SK-N-SH treated with all-trans-retinoic acid at 6 μM for 48 hours (cell line): ENCODE measurements at regions not wholly inside any gene's neighbourhood (a gene's known extent, or its start where the extent isn't known, plus 50 kb on each side); places are given as distances from the start of the nearest gene placed in this dataset.

Experiments used
- ATAC-seq: fragments of 200-7000 bp; cut with Tn5 transposase; 3 replicates; pipeline ENCODE4 v1.9.1; 2020; ENCODE audit warnings: mild to moderate bottlenecking, moderate library complexity
- ARNTL ChIP-seq: fragments of 450-650 bp; formaldehyde crosslinking; IDR thresholded peaks from 2 replicates; pipeline ENCODE4 v1.5.0; 2020; ENCODE audit warnings: low read depth, mild to moderate bottlenecking, moderate library complexity, borderline replicate concordance
- BACH2 ChIP-seq: fragments of 250-450 bp; sonication (Bioruptor Pico); IDR thresholded peaks from 2 replicates; pipeline ENCODE4 v1.9.0; 2021; ENCODE audit warnings: mild to moderate bottlenecking, borderline replicate concordance
- CSDC2 ChIP-seq: fragments of 250-450 bp; sonication (Bioruptor Pico); IDR thresholded peaks from 2 replicates; pipeline ENCODE4 v1.5.0; 2020; ENCODE audit warnings: mild to moderate bottlenecking, moderate library complexity
- GLIS3 ChIP-seq: fragments of 250-450 bp; sonication (Bioruptor Pico); IDR thresholded peaks from 2 replicates; pipeline ENCODE4 v1.5.0; 2020; ENCODE audit warnings: mild to moderate bottlenecking, moderate library complexity
- ISL1 ChIP-seq: fragments of 250-450 bp; sonication (Bioruptor Pico); IDR thresholded peaks from 2 replicates; pipeline ENCODE4 v2.1.2; 2022; ENCODE audit warnings: mild to moderate bottlenecking, moderate library complexity
- OSR1 ChIP-seq: fragments of 250-450 bp; sonication (Bioruptor Pico); IDR thresholded peaks from 2 replicates; pipeline ENCODE4 v1.8.0; 2022; ENCODE audit warnings: moderate library complexity, mild to moderate bottlenecking, inconsistent platforms
- PPARA ChIP-seq: fragments of 250-450 bp; sonication (Bioruptor Pico); IDR thresholded peaks from 2 replicates; pipeline ENCODE4 v1.5.0; 2020; ENCODE audit warnings: mild to moderate bottlenecking, borderline replicate concordance
- RARB ChIP-seq: fragments of 250-450 bp; sonication (Bioruptor Pico); IDR thresholded peaks from 2 replicates; pipeline ENCODE4 v1.8.0; 2021; ENCODE audit warnings: mild to moderate bottlenecking, moderate library complexity
- SNAI2 ChIP-seq: fragments of 250-450 bp; sonication (Bioruptor Pico); IDR thresholded peaks from 2 replicates; pipeline ENCODE4 v1.5.0; 2020; ENCODE audit warnings: mild to moderate bottlenecking, moderate library complexity
- TCF4 ChIP-seq: fragments of 250-450 bp; sonication (Bioruptor Pico); IDR thresholded peaks from 2 replicates; pipeline ENCODE4 v1.8.0; 2021; ENCODE audit warnings: mild to moderate bottlenecking, moderate library complexity, borderline replicate concordance
- ZC3H10 ChIP-seq: fragments of 250-450 bp; sonication (Bioruptor Pico); IDR thresholded peaks from 2 replicates; pipeline ENCODE4 v1.5.1; 2021; ENCODE audit warnings: mild to moderate bottlenecking, moderate library complexity
- ZFP3 ChIP-seq: fragments of 250-450 bp; sonication (Bioruptor Pico); IDR thresholded peaks from 2 replicates; pipeline ENCODE4 v1.5.0; 2020; ENCODE audit warnings: mild to moderate bottlenecking, moderate library complexity
- ZFP30 ChIP-seq: fragments of 450-650 bp; formaldehyde crosslinking; IDR thresholded peaks from 2 replicates; pipeline ENCODE4 v1.5.0; 2022; ENCODE audit warnings: mild to moderate bottlenecking, moderate library complexity
- ZNF565 ChIP-seq: fragments of 450-650 bp; formaldehyde crosslinking; conservative IDR thresholded peaks from 2 replicates; pipeline ENCODE4 v1.5.0; 2020; ENCODE audit warnings: low read depth, mild to moderate bottlenecking, moderate library complexity
- ZNF8 ChIP-seq: fragments of 450-650 bp; formaldehyde crosslinking; IDR thresholded peaks from 2 replicates; pipeline ENCODE4 v1.5.0; 2020; ENCODE audit warnings: mild to moderate bottlenecking, moderate library complexity
- TF ChIP-seq, protein P1 (sequence below): fragments of 250-450 bp; sonication (Bioruptor Pico); IDR thresholded peaks from 2 replicates; pipeline ENCODE4 v1.8.0; 2020; ENCODE audit warnings: mild to moderate bottlenecking, moderate library complexity, borderline replicate concordance
- TF ChIP-seq, protein P2 (sequence below): fragments of 250-450 bp; sonication (Bioruptor Pico); IDR thresholded peaks from 2 replicates; pipeline ENCODE4 v1.5.0; 2020; ENCODE audit warnings: mild to moderate bottlenecking, moderate library complexity
- TF ChIP-seq, protein P3 (sequence below): fragments of 250-450 bp; sonication (Bioruptor Pico); IDR thresholded peaks from 2 replicates; pipeline ENCODE4 v1.8.0; 2021; ENCODE audit warnings: low read depth, mild to moderate bottlenecking, moderate library complexity, borderline replicate concordance
- TF ChIP-seq, protein P4 (sequence below): fragments of 250-450 bp; sonication (Bioruptor Pico); IDR thresholded peaks from 2 replicates; pipeline ENCODE4 v1.5.1; 2020; ENCODE audit warnings: low read depth, mild to moderate bottlenecking, moderate library complexity

DNA sequence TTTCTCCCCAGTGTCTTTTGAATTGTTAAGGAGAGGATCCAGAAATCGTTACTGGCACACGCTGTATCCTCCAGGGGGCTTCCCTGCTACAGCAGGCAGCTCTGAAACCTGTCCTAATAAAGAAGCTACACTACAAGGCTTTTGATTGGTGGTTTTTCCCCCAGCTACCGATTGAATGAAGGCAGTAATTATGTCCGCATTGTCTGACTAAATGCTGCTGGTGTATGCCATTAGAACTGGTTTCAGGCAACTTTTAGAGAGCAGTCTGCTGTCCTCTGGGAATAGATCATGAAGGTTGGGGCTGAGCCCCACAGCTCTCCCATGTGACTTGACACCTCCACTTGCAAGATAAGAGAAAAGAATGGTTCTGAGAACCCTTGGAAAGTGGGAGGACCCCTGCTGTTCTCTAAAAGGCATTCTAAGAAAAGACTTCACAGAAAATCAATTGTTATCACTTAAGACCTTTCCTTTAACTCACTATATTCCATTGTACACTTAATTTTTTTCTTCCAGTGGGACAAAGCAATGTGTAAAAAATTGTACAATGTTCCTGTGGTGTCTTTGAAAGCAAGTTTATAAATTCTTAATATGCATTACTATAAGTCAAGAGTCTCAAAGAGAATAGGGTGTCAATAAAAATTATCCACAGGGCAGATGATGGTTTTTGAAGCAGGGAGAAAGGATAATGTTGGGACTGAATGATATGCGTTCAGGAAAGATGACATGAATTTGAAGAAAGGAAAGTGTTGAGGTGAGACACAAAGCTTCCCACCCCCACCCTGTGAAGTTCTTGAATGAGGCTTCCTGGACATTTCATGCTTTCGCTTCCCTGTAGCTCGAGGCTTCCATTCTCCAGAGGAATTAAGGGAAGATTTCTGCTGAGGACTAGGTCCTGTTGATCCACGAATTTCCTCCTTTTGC lies 53.0 kb upstream of the DAZL start:
- ATAC-seq: no peak
- no peak for TF ChIP-seq ZFP3 (CRISPR knock-in tag)
- TF ChIP-seq, protein P1, sequence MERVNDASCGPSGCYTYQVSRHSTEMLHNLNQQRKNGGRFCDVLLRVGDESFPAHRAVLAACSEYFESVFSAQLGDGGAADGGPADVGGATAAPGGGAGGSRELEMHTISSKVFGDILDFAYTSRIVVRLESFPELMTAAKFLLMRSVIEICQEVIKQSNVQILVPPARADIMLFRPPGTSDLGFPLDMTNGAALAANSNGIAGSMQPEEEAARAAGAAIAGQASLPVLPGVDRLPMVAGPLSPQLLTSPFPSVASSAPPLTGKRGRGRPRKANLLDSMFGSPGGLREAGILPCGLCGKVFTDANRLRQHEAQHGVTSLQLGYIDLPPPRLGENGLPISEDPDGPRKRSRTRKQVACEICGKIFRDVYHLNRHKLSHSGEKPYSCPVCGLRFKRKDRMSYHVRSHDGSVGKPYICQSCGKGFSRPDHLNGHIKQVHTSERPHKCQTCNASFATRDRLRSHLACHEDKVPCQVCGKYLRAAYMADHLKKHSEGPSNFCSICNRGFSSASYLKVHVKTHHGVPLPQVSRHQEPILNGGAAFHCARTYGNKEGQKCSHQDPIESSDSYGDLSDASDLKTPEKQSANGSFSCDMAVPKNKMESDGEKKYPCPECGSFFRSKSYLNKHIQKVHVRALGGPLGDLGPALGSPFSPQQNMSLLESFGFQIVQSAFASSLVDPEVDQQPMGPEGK (CRISPR knock-in tag): no peak

DNA sequence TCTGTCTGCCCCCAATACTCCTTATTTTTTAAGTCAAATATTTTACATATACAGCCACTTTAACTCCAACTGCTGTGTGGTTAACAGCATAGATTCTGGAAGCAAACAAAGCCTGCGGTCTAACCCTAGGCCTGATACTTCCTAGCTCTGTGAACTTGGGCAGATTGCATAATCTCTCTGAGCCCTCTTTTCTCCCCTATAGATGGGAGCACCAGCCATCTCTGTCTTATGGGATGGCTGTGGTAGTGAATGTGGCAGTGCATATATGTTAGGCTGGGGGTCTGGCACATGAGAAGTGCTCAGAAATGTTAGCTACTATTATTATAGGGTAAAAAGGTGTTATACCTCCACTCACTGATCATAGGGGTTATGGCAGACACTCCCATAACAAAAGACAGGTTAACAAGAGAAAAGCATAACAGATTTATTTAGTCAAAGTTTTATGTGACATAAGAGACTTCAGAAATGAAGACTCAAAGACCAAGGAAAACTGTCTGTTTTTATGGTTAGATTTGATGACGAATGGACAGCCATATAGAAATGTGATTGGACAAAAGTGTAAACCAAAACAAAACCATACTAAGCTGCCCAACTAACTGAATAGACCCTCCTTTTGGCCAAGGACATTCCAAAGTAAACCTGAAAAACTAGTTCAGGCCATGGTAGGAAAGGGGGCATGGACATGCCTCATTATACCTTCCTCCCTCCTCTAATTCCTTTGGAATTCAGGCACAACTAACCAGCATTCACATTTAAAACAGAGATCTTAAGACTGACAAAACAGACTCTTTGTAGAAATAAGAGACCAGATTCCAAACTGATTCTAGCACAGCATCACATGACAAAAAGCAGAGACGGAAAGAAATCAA lies 53.9 kb upstream of the DAZL start:
- no peak for ATAC-seq
- TF ChIP-seq ZFP30 (CRISPR knock-in tag): no peak
- no peak for TF ChIP-seq PPARA (CRISPR knock-in tag)
- TF ChIP-seq CSDC2 (CRISPR knock-in tag): no peak
- TF ChIP-seq, protein P1 (CRISPR knock-in tag): no peak
- no peak for TF ChIP-seq SNAI2 (CRISPR knock-in tag)
- no peak for TF ChIP-seq RARB (CRISPR knock-in tag)
- no peak for TF ChIP-seq BACH2 (CRISPR knock-in tag)

DNA sequence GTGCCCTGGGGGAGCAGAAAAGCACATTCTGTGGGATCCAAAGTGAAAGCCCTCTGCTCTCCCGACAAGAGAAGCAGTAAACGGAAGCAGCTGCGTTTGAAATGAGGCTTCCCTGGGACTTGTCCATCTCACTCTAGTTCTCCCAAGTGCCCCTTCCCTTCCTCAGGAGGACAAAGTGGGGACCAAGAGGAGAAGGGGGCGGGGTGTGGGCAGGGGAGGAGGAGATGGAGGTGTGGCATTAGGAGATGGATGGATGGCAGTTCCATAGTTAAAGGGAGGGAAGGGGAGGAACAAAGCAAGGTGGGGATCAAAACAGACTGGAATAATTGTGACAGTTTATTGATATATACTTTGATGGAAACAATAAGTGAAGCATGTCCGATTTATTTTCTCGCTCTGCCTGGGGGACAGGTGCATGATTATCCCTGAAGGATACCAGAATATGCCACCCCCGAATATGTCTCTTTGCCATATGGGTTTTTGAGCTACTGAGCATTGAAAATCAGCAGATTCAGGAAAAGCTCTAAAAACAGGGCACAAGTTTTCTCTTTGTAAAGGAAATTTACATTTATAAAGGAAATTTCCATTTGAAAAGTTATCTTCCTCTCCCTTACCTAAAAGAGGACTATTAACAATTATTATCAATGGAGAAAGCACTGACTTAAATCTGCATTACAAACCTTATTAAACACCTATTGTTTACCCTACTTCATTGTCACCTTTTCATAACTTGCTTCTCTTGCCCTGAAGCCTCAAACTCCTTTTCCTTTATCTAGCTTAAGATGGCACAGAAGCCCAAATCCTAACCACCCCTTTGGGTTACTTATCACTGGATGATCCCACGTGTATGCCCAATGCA lies 58.9 kb upstream of the DAZL start:
- TF ChIP-seq ZNF565 (CRISPR knock-in tag) (no peak), TCF4 (CRISPR knock-in tag) (no peak), SNAI2 (CRISPR knock-in tag) (no peak), CSDC2 (CRISPR knock-in tag) (no peak)
- TF ChIP-seq, protein P2, sequence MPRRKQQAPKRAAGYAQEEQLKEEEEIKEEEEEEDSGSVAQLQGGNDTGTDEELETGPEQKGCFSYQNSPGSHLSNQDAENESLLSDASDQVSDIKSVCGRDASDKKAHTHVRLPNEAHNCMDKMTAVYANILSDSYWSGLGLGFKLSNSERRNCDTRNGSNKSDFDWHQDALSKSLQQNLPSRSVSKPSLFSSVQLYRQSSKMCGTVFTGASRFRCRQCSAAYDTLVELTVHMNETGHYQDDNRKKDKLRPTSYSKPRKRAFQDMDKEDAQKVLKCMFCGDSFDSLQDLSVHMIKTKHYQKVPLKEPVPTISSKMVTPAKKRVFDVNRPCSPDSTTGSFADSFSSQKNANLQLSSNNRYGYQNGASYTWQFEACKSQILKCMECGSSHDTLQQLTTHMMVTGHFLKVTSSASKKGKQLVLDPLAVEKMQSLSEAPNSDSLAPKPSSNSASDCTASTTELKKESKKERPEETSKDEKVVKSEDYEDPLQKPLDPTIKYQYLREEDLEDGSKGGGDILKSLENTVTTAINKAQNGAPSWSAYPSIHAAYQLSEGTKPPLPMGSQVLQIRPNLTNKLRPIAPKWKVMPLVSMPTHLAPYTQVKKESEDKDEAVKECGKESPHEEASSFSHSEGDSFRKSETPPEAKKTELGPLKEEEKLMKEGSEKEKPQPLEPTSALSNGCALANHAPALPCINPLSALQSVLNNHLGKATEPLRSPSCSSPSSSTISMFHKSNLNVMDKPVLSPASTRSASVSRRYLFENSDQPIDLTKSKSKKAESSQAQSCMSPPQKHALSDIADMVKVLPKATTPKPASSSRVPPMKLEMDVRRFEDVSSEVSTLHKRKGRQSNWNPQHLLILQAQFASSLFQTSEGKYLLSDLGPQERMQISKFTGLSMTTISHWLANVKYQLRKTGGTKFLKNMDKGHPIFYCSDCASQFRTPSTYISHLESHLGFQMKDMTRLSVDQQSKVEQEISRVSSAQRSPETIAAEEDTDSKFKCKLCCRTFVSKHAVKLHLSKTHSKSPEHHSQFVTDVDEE (CRISPR knock-in tag): no peak
- peak; percentile 39; the same call in 2 of the 3 replicates for ATAC-seq

DNA sequence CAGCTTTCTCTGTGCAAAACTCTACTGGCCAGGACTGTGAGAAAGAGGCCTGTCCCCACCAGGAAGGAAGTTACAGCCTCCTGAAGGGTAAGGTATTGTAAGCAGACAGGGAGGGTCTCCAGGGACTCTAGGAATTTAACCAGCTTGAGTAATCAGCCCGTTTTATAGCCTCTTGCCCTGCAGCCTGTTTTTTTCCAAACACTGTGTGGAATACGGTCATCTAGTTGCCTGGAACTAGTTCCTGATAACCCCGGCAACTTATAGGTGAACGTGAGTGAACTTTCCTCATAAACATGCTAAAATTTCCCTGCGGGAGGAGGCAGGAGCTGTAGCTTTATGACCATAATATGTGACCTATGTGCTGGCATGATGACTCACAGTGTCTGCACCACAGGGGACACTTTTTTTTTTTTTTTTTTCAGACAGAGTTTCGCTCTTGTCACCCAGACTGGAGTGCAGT lies 60.1 kb upstream of the DAZL start:
- ATAC-seq: no peak

More for the DNA sequence above, 60.1 kb upstream of the DAZL start:
- TF ChIP-seq ZFP30 (CRISPR knock-in tag) (no peak), BACH2 (CRISPR knock-in tag) (no peak), RARB (CRISPR knock-in tag) (no peak), TCF4 (CRISPR knock-in tag) (no peak), ZNF8 (no peak), GLIS3 (CRISPR knock-in tag) (no peak), ARNTL (no peak), CSDC2 (CRISPR knock-in tag) (no peak), ZFP3 (CRISPR knock-in tag) (no peak), ZC3H10 (CRISPR knock-in tag) (no peak), SNAI2 (CRISPR knock-in tag) (no peak), OSR1 (CRISPR knock-in tag) (no peak), ISL1 (no peak)
- TF ChIP-seq, protein P3, sequence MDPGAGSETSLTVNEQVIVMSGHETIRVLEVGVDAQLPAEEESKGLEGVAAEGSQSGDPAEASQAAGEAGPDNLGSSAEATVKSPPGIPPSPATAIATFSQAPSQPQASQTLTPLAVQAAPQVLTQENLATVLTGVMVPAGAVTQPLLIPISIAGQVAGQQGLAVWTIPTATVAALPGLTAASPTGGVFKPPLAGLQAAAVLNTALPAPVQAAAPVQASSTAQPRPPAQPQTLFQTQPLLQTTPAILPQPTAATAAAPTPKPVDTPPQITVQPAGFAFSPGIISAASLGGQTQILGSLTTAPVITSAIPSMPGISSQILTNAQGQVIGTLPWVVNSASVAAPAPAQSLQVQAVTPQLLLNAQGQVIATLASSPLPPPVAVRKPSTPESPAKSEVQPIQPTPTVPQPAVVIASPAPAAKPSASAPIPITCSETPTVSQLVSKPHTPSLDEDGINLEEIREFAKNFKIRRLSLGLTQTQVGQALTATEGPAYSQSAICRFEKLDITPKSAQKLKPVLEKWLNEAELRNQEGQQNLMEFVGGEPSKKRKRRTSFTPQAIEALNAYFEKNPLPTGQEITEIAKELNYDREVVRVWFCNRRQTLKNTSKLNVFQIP (CRISPR knock-in tag): no peak
- TF ChIP-seq, protein P4, sequence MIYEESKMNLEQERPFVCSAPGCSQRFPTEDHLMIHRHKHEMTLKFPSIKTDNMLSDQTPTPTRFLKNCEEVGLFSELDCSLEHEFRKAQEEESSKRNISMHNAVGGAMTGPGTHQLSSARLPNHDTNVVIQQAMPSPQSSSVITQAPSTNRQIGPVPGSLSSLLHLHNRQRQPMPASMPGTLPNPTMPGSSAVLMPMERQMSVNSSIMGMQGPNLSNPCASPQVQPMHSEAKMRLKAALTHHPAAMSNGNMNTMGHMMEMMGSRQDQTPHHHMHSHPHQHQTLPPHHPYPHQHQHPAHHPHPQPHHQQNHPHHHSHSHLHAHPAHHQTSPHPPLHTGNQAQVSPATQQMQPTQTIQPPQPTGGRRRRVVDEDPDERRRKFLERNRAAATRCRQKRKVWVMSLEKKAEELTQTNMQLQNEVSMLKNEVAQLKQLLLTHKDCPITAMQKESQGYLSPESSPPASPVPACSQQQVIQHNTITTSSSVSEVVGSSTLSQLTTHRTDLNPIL (CRISPR knock-in tag): no peak
